ENCODE measurements at regions not wholly inside any gene's neighbourhood (a gene's known extent, or its start where the extent isn't known, plus 50 kb on each side); places are given as distances from the start of the nearest gene placed in this dataset.
A peak's percentile ranks its signal among the peaks of the same experiment; 100 is the strongest.

DNA sequence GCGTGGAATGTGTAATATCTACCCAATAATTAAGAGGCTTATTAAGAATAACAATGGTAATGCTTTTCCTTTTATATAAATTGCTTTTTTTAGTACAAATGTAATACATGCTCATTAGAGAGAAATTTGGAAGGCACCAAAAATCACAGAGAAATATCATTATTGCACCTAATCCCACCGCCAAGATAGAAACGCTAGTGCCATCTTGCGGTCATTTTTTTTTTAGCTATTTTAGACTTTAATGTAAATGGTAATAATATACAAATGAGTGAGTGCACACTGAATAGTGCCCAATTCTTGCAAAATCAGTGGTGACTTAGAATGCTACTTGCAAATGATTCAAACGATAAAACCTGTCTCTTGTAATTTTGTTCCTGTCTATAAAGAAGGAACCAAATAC lies 576.8 kb upstream of the TMEM132C start:
- no peak for DNase-seq

DNA sequence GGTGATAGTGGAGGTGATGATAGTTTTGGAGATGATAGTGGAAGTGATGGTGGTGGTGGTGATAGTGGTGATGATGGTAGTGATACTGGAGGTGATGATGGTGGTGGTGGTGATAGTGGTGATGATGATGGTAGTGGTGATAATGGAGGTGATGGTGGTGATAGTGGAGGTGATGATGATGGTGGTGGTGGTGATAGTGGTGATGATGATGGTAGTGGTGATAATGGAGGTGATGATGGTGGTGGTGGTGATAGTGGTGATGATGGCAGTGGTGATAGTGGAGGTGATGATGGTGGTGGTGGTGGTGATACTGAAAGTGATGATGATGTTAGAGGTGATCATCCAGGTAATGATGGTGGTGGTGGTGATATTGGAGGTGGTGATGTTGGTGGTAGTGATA lies 570.0 kb upstream of the TMEM132C start:
- DNase-seq: no peak

DNA sequence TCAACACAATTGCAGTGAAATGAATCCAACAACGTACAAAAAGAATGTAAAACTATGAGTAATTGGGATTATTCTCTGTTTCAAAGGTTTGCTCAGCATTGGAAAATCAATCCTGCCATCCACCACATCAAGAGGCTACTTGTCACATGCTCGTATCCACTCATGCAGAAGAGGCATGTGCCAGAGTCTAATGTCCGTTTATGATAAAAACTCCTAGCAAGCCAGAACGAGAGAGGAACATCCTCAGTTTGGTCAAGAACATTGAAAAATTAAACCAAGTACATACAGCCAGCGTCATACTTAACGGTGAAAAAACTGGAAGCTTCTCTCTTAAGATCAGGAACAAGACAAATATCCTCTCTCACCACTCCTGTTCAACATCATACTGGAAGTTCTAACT lies 563.9 kb upstream of the TMEM132C start:
- DNase-seq: no peak

DNA sequence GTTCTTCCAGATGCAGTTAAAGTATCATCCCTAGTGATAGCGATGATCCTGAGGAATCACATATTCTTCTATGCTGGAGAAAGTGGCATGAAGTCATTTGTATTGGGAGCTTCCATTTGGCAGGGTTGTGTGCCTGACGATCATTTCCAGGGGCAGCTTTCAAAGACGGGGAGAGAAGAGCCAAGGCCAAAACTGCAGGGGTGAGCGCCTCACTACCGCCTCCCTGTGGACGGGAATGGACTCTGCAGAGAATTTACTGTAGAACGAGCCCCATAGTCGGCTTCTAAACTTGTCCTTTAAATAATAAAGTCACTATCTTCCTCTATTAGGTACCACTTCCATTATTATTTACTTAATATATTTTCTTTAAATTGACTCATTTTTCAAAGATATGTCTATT lies 555.9 kb upstream of the TMEM132C start:
- no peak for DNase-seq

DNA sequence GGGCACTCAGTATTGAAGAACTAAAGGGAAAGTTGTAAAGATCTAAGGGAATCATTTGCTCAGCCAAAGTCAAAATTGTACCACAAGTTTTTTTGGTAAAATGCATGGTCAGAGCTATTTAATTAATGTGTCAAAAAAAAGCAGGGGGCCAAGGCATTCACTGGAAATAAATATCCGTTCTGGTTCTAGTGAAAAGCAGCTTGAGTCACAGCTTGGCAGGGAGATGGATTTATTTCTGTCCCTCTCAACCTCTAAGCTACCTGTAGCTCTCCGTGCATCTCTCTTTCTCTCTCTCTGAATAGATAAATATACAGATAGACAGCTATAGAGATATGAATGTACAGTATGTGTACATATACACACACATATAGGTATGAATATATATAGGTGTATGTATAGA lies 554.4 kb upstream of the TMEM132C start:
- no peak for DNase-seq

DNA sequence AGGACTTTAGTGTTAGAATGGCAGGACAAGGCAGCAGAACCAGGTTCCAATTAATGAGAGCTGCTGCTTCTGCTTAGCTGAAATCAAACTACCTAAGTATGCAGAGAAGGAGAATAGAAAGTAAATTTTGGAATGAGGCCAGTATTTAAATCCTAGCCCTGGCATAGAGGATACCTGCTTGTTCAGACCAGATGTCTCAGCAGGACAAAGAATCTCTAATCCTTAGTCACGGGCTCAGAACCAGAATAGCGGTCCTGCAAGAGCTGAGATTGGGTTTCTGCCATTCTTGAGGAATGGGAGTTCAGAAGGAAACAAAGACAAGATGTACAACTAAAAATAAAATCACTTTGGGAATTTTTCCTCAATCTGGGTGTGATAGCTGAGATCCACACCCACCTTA lies 550.8 kb upstream of the TMEM132C start:
- no peak for DNase-seq

DNA sequence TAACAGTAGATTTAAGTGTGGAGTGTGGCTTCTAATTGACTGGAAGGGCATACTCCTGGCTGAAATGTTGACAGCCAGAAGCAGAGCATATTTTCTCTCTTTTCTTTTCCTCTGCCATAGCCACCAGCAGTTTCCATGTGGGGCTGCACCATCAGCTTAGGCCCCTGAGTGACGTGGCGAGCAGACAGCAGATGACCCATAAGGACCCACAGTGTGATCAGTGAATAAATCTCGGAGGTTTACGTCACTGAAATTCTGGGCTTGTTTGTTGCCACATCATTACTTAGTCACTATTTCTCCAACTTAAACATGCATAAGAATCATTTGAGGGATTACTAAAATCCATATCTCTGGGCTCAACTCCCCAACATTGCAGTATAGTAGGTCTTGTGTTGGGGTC lies 549.7 kb upstream of the TMEM132C start:
- DNase-seq: no peak

DNA sequence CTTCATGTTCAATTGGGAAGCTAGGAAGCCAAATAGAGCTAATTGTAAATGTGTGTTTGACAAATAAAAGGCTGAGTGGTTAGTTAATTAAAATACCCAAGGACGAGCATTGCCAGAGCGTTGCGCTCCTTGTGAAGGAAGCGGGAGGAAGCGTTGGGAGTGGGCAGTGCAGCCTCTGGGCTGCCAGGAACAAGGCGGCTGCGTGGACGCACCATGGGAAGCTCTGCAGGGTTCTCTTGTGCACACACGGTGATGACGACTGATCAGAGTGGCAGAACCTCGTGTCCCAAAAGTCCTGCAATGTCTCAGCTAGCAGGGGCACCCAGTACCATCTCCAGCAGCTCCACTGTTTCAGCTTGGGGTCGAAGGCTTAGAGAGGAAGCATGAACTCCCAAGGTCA lies 546.6 kb upstream of the TMEM132C start:
- DNase-seq: no peak

DNA sequence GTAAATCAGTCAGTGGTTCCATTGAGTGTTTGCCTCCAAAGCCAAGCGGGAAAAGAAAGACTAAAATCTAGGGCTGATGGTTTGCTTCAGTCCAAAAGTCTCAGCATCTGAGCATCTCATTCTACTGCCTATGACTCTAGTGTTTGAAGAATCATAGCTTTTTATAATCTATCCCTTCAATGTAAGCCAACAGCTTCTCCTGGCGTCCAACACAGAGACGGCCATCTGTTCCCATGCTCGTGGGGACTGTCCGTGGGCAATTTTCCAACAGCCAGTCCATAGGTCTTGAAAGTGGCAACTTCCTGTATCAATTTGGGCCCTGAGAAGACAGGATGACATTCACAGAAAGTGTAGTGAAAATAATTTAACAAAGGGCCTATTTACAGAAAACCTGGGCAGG lies 544.4 kb upstream of the TMEM132C start:
- no peak for DNase-seq

DNA sequence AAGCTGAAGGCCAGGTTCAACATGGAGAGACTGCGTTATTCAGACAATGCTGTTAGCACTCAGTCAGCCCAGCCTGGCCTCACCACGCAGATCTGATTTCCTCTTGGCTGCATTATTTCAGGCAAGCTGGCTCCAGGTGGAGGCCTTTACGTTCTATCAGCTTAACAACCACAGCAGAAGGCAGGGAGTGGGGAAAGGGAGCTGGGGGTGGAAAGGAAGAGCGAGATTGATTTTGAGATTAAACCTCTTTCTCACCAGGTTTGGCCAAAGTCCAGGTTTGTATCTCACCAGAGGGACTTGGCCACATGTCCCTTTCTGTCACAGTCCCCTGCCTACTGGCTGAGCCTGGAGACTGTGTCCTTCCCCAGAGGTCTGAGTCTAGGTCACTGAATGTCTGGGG lies 543.7 kb upstream of the TMEM132C start:
- no peak for DNase-seq

DNA sequence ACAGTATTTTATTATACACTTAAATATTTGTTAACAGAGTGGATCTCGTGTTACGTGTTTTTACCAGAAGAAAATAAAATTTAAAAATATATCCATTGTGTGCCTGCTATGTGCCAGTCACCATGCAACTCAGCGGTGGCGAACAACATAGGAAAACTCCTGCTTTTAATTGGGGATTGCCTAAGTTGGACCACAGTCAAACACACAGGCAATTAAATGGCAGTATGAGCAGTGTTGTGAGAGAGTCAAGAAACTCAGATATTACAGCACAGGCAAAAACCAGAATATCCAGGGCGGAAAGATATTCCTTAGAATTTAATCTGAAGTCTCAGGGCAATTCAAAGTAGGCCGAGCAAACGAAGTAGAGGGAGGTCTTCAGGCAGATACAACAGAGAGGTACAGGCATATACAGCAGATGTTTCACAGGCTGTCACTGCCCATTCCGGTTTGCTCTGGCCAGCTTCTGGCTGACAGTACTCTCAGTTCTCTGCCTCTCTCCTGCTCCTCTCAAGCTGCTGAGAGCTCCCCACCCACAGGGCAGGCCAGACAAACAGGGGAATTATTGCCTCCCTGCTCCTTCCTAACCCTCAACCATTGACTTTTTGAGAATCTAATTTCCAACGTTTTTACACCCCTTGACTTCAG lies 540.2 kb upstream of the TMEM132C start:
- no peak for DNase-seq

DNA sequence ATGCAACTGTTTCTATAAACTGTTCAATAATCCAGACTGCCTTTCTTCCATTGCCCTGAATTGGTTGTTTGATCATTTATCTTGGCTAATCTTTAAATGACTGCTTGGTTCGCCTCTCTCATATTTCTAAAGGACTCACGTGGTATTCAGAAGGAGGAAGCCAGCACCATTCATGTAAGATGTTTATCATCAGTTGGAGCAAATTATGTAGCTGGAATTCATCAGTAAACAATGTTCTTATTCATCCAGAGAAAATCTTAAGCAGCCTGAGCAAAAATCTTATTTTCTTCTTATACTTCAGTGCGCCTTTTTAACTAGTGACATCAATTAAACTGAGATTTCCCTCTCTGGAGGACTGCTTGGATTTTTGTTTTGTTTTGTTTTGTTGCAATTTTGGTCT lies 538.7 kb upstream of the TMEM132C start:
- no peak for DNase-seq

DNA sequence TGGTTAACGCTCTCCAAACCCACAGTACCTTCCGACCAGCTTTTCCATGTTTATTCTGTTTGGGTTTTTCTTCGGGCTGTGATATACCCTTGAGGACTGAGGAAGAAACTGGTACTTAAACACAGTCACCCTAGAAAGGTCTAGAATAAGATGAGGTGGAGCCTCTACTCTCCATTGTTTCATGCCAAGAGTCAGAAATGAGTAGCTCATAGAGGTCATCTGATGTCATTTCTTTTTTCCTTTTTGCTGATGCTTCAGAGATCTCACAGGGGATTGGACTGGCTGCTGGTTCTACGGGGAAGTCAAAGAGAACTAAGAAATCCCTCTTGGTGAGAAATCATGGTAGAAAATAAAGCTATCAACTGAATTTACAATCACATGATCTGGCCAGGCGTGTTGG lies 538.2 kb upstream of the TMEM132C start:
- no peak for DNase-seq

DNA sequence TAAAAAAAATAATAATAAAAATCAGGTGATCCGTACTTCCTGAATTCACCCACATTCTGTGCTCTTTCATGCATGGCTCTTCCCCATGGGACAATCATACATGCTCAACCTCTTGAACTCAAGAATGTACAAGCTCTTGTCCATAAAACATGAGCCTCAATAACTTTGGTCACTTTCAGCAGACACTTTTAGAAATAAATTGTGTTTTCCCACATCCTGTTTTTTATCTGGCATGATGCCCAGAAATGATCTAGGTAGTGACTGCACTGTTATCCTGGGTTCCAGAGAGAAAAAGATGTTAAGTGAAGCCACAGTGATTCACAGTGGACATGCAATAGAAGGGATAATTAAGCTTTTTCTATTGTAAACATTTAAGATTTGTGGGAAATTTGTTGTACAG lies 537.6 kb upstream of the TMEM132C start:
- no peak for DNase-seq

DNA sequence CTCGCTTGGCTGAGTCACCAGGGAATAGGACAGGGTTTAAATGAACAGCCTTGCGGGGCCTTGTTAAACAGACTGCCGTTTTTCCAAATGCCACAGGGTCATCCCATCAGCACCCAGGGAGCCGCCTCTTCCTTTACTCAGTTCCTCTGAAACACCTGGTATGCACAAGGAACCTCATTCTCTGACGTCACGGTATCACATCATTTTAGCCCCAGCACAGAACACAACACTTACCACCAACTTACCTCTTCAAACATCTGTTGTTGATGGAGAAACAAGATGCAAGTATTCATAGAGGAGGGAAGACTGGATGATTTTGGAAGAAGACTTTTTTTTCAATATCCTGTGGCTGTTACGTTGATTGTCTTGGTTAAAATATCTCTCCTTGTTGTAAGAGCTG lies 535.3 kb upstream of the TMEM132C start:
- no peak for DNase-seq

DNA sequence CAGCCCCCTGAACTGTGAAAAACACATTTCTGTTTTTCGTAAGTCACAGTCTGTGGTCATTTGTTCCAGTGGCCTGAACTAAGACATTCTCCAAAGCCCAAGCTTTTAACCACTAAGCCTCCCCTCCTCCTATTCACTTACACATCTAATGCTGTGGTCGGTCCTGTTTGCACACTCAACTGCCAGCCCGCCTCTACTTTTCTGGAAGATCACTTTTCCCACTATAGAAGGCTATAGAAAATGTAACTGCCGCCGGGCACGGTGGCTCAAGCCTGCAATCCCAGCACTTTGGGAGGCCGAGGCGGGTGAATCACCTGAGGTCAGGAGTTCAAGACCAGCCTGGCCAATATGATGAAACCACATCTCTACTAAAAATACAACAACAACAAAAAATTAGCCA lies 524.7 kb upstream of the TMEM132C start:
- no peak for DNase-seq

DNA sequence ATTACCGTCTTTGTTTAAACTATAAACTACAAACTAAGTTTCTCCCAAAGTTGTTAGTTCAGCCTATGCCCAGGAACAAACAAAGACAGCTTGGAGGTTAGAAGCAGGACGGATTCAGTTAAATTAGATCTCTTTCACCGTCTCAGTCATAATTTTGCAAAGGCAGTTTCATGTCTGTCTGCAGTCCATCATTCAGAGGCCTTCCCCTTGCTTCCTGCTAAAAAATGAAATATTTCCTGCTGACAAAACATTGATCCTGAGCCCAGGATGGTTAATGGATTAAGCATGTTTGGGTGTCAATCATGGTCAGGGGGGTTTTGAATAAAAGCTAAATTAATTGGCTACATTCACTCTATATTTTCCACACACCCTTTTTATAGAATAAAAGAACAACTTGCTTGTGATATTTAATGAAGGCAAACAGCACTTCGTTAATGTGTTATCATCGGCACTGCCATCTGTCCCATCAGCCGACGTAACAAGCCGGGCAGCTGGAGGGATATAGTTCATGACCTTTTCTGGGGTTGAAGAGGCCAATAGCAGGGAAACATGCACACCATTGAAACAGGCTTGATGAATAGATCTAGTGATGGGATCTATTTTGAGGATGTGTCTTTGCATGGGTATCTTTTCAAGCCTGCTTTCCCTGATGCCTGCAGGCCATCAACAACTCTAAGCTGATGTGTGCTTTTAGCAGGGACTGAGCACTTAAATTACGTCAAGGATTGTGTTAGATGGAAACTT lies 521.3 kb upstream of the TMEM132C start:
- no peak for DNase-seq

DNA sequence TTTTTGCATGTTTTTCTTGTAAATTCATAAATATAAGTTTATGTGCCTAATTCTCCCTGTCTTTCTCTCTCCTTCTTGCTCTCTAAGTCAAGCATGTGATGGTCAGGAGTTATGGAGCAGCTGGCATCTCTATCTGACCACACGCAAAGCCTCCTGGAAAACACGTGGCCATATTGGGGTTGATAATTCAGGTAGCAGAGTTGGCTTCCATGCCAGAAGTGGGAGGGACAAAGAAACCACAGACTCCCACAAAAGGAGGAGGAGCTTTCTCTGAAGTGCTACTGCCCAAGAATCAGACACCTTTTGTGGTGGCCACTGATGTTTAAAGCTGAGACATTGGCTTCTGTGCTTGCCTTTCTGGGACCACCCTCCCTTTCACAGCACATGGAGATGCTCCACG lies 517.6 kb upstream of the TMEM132C start:
- DNase-seq: no peak

DNA sequence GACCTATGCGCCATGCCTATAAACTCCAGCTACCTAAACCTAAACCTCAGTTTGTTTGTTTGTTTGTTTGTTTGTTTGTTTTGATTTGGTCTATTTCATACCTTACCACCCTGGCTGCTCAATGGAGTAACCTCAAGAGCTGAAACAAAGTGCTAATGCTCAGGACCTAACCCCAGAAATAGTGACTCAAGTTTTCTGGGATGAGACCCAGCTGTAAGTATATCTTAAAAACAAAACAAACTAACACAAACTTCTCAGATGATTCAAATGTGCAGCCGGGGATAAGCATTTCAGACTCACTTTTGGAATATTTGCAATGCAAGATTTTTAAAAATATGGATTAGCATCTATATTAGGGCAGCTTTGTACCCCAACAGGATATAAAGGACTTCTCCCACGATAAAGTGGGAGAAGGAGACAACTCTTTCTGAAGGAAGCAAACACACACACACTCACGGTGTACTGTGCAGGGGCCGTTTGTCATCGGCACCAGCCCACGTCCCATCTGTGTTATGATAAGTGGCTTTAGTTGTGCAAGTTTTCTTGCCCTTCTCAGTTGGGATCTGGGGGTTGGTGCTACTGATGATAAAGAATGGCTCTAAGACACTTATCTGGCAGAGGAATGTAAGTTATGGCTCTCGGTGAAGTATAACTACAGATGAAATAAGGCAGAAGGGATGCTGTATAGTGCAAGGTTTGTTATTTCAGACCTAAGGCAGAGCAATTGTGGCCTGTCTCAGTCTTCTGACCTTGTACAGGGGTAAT lies 516.7 kb upstream of the TMEM132C start:
- DNase-seq: no peak

DNA sequence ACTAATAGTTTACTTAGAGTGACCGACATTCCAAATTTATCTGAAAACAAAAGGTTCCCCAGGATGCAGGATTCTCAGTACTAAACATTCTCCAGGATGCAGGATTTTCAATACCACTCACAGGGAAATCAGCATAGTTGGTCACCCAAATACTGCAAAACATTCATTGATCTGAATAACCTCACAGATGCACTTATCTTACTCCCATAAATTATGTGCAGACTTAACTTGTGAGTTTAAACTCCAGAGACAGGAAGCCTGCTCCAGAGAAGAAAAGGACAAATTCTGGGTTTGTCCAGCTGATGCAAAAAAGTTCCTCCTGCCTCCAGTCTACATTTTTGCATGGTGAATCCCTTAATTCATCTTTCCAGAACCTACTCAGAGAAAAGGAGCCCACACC lies 514.2 kb upstream of the TMEM132C start:
- no peak for DNase-seq

DNA sequence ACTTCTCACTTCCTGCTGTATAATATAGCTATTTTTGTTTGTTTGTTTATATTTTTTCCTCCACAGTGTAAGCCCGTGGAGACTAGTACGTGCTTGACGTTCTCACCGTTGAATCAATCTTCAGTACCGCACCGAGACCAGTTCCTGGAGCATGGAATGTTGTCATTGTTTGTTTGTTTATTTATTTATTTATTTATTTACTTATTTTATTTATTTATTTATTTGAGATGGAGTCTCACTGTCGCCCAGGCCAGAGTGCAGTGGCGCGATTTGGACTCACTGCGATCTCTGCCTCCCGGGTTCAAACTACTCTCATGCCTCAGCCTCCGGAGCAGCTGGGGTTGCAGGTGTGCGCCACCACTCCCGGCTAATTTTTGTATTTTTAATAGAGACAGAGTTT lies 506.6 kb upstream of the TMEM132C start:
- DNase-seq: no peak

DNA sequence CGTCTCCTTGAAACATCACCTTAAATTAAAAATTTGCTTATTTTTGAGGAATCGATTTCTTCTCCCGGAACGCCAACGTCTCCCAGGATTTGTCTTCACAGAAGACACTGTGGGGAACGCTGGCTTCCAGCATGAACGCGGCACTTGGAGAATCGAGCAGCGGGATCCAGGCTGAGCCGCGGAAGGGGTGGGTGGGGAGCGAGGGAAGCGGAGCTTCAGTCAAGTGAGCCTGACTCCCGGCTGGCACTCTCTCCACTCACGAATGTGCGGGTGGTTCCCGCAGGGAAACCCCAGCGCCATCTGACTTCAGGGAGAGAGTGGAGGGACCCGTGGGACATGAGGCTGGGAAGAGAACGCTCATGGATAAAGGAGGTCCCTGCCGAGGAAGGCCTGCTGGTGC lies 506.0 kb upstream of the TMEM132C start:
- peak in 1 of 6 experiments; percentile 0 for DNase-seq

DNA sequence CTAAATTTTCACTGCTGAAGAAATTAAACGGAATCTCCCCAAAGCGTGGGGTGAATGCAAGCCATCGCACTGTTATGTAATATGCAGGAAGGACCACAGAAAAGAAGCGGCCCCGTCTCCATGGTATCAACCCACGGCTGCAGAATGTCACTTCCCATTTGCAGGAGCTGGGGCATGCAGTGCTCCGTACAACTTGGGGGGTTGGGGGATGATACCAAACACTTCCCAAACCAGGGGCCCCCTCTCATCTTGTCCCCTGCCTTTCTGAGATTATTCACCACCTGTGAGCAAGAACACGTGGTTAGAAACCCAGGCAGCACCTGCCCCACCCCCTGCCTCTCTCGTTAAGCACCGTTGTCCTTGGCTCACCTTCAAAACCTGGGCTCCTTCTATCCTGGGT lies 505.1 kb upstream of the TMEM132C start:
- no peak for DNase-seq

DNA sequence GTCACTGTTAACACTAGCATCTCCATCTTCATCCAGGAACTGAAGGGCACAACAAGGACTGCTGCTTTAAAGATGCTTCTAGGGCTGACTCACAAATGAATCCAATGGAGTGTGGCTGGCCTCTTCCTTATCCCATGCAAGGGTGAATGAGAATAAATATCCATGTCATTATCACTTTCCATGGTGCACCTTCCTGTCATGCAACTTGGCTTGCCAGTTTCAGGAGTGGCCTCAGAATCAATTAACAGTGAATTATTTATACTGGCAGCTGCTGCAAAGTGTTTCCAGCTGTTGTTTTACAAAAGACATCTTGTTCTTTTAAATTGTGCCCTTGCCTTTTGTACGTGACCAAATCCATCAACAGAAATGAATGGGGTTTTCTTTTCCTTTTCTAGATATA lies 499.3 kb upstream of the TMEM132C start:
- DNase-seq: no peak
